Esophagus mucosa (tissue), 1 donor: ENCODE measurements at regions not wholly inside any gene's neighbourhood (a gene's known extent, or its start where the extent isn't known, plus 50 kb on each side); places are given as distances from the start of the nearest gene placed in this dataset.

Experiments
- ATAC-seq: fragments of 200-7000 bp; cut with Tn5 transposase; one replicate; pipeline ENCODE4 v1.9.1; 2020
- donor health status: DM: yes; HTN: yes; CAD: no.

- ATAC-seq, result no peak
Observed at GRCh38 chr20:60715172-60715571, 536.9 kb upstream of the CDH4 start.

GRCh38 chr20:60718743-60719480 is 533.1 kb upstream of the CDH4 start:
- no peak for ATAC-seq

- ATAC-seq, result no peak
Observed at GRCh38 chr20:60725311-60725906, 526.7 kb upstream of the CDH4 start.

- ATAC-seq, result no peak
Observed at GRCh38 chr20:60727425-60727824, 524.6 kb upstream of the CDH4 start.

- no peak for ATAC-seq
Observed at GRCh38 chr20:60728705-60729104, 523.4 kb upstream of the CDH4 start.

GRCh38 chr20:60729135-60729900 is 522.7 kb upstream of the CDH4 start:
- ATAC-seq, result no peak

- ATAC-seq, result no peak
Observed at GRCh38 chr20:60732322-60732721, 519.7 kb upstream of the CDH4 start.

- ATAC-seq, result no peak
Observed at GRCh38 chr20:60748086-60748485, 504.0 kb upstream of the CDH4 start.

GRCh38 chr20:60749804-60750602 is 502.1 kb upstream of the CDH4 start:
- no peak for ATAC-seq

- no peak for ATAC-seq
Observed at GRCh38 chr20:60750909-60751308, 501.2 kb upstream of the CDH4 start.

- ATAC-seq, result no peak
Observed at GRCh38 chr20:60751826-60752225, 500.2 kb upstream of the CDH4 start.

GRCh38 chr20:60752741-60753420 is 499.2 kb upstream of the CDH4 start:
- no peak for ATAC-seq

GRCh38 chr20:60754856-60755255 is 497.2 kb upstream of the CDH4 start:
- no peak for ATAC-seq

GRCh38 chr20:60759651-60760050 is 492.4 kb upstream of the CDH4 start:
- no peak for ATAC-seq

GRCh38 chr20:60760256-60761000 is 491.6 kb upstream of the CDH4 start:
- no peak for ATAC-seq

- ATAC-seq, result no peak
Observed at GRCh38 chr20:60761056-60761455, 491.0 kb upstream of the CDH4 start.

GRCh38 chr20:60762386-60762785 is 489.7 kb upstream of the CDH4 start:
- ATAC-seq, result no peak

GRCh38 chr20:60764328-60764727 is 487.7 kb upstream of the CDH4 start:
- ATAC-seq, result no peak

GRCh38 chr20:60764771-60765170 is 487.3 kb upstream of the CDH4 start:
- ATAC-seq, result no peak

GRCh38 chr20:60765821-60766403 is 486.1 kb upstream of the CDH4 start:
- ATAC-seq, result no peak

- no peak for ATAC-seq
Observed at GRCh38 chr20:60768216-60768615, 483.8 kb upstream of the CDH4 start.
